GM10266 (cell line): ENCODE measurements at regions not wholly inside any gene's neighbourhood (a gene's known extent, or its start where the extent isn't known, plus 50 kb on each side); places are given as distances from the start of the nearest gene placed in this dataset.

Experiments
- DNase-seq: peaks from one replicate; pipeline ENCODE4 v3.0.0; 2012; ENCODE audit errors: extremely low spot score
- CTCF ChIP-seq: IDR thresholded peaks from 2 replicates; pipeline ENCODE4 v1.5.1; 2012; ENCODE audit warnings: mild to moderate bottlenecking, low read depth; ENCODE audit not compliant: control insufficient read depth, insufficient read depth; ENCODE audit errors: missing control alignments

- DNase-seq: no peak
- no peak for TF ChIP-seq CTCF
These were observed 204.1 kb upstream of the DDX53 start for GRCh38 chrX:22795671-22796070.

- no peak for TF ChIP-seq CTCF
- DNase-seq: no peak
These were observed 199.4 kb upstream of the DDX53 start for GRCh38 chrX:22800360-22800759.

GRCh38 chrX:22800806-22801205 lies 199.0 kb upstream of the DDX53 start:
- no peak for TF ChIP-seq CTCF
- no peak for DNase-seq

GRCh38 chrX:22803353-22803752 lies 196.4 kb upstream of the DDX53 start:
- no peak for DNase-seq
- TF ChIP-seq CTCF: no peak

- no peak for TF ChIP-seq CTCF
- DNase-seq: no peak
These were observed 188.9 kb upstream of the DDX53 start for GRCh38 chrX:22810876-22811275.

- TF ChIP-seq CTCF: no peak
- DNase-seq: no peak
These were observed 181.7 kb upstream of the DDX53 start for GRCh38 chrX:22818061-22818460.

GRCh38 chrX:22855693-22856092 lies 144.1 kb upstream of the DDX53 start:
- DNase-seq: no peak
- no peak for TF ChIP-seq CTCF
